Stimulated activated CD8-positive, alpha-beta memory T cell treated with anti-CD3 and anti-CD28 coated beads, Interleukin-15, amount 100 ng/mL, for 24 hours (primary cell): ENCODE measurements at regions not wholly inside any gene's neighbourhood (a gene's known extent, or its start where the extent isn't known, plus 50 kb on each side); places are given as distances from the start of the nearest gene placed in this dataset.

Source experiments
- DNase-seq: peaks from one replicate; pipeline ENCODE4 v3.0.0-alpha.2; 2020; ENCODE audit warnings: low read depth

- no peak for DNase-seq
These were observed 1023.4 kb upstream of the LRRTM1 start for GRCh38 chr2:81327911-81328310.

- no peak for DNase-seq
These were observed 1019.5 kb upstream of the LRRTM1 start for GRCh38 chr2:81324046-81324445.

GRCh38 chr2:81304154-81304830 lies 999.7 kb upstream of the LRRTM1 start:
- no peak for DNase-seq

- DNase-seq = no peak
These were observed 998.8 kb upstream of the LRRTM1 start for GRCh38 chr2:81303321-81303720.

- no peak for DNase-seq
These were observed 995.3 kb upstream of the LRRTM1 start for GRCh38 chr2:81299841-81300240.

GRCh38 chr2:81290846-81291245 lies 986.3 kb upstream of the LRRTM1 start:
- no peak for DNase-seq

GRCh38 chr2:81283081-81283480 lies 978.5 kb upstream of the LRRTM1 start:
- DNase-seq = no peak

GRCh38 chr2:81282151-81282769 lies 977.7 kb upstream of the LRRTM1 start:
- no peak for DNase-seq

GRCh38 chr2:81276595-81276994 lies 972.0 kb upstream of the LRRTM1 start:
- no peak for DNase-seq

GRCh38 chr2:81266106-81266505 lies 961.6 kb upstream of the LRRTM1 start:
- DNase-seq = no peak

GRCh38 chr2:81263989-81264388 lies 959.4 kb upstream of the LRRTM1 start:
- DNase-seq = no peak

- no peak for DNase-seq
These were observed 955.8 kb upstream of the LRRTM1 start for GRCh38 chr2:81260320-81260719.

- DNase-seq = no peak
These were observed 945.7 kb upstream of the LRRTM1 start for GRCh38 chr2:81250270-81250669.

- DNase-seq = no peak
These were observed 944.6 kb upstream of the LRRTM1 start for GRCh38 chr2:81249152-81249551.

- DNase-seq = no peak
These were observed 943.1 kb upstream of the LRRTM1 start for GRCh38 chr2:81247648-81248047.

- DNase-seq = no peak
These were observed 937.9 kb upstream of the LRRTM1 start for GRCh38 chr2:81242501-81242900.

- no peak for DNase-seq
These were observed 933.9 kb upstream of the LRRTM1 start for GRCh38 chr2:81238462-81238861.

GRCh38 chr2:81235601-81236000 lies 931.0 kb upstream of the LRRTM1 start:
- DNase-seq = no peak

- no peak for DNase-seq
These were observed 930.2 kb upstream of the LRRTM1 start for GRCh38 chr2:81234711-81235110.

- DNase-seq = no peak
These were observed 921.2 kb upstream of the LRRTM1 start for GRCh38 chr2:81225756-81226155.

- no peak for DNase-seq
These were observed 909.0 kb upstream of the LRRTM1 start for GRCh38 chr2:81213598-81213997.

GRCh38 chr2:81206216-81206615 lies 901.7 kb upstream of the LRRTM1 start:
- no peak for DNase-seq

GRCh38 chr2:81196933-81197628 lies 892.5 kb upstream of the LRRTM1 start:
- DNase-seq = no peak
